ENCODE measurements at regions not wholly inside any gene's neighbourhood (a gene's known extent, or its start where the extent isn't known, plus 50 kb on each side); places are given as distances from the start of the nearest gene placed in this dataset.
"Not testable (repeated sequence)": the region's sequence is repeated elsewhere in the genome, so short reads cannot be mapped to it uniquely, and the experiment has no call there.

DNA sequence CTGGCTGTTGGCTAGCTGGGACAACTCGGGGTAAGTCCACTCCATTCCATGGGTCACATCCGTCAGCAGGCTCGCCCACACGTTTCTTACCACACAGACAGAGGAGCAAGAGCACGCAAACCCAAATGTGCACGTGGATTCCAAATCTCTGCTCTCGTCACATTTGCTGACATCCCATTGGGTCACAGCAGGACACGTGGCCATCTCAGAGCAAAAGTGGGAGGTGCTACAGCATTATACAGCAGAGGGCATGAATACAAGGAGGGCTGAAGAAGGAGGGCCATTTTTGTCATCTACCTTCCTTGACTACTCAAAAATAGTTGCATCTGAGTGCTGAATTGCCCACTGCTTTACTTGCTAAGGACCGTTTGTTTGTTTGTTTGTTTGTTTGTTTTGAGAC, 84.7 kb downstream of the RBBP6 start:
- no peak for TF ChIP-seq JUND (IDR thresholded peaks at IDR 0.05; ENCODE audit: low read depth)
- no peak for DNase-seq (ENCODE audit: low read depth in 1 of 2, low spot score in 1 of 2)
- in situ Hi-C loops (cut with HindIII; ENCODE audit: low pct_unique_long_range_greater_than_20kb, low sequenced_read_pairs), result no loop called here

DNA sequence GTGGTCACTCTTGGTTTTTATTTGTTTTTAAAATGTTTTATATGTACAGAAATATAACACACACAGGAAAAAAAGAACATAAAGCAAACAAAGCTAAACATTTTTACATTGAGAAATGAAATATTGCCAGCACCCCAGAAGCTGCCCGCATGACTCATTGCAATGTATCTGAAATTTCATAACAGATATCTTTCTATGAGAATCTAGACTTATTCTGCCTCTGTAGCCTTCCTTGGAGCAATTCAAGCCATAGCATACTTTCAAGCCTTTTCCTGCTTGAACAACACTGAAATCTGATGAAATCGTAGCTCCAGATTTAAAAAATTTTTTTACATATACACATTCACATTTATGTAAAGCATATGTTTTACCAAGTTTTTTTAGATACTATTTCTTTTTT, 86.9 kb downstream of the RBBP6 start:
- in situ Hi-C loops (cut with HindIII; ENCODE audit: low pct_unique_long_range_greater_than_20kb, low sequenced_read_pairs), result no loop called here
- no peak for TF ChIP-seq JUND (IDR thresholded peaks at IDR 0.05; ENCODE audit: low read depth)
- DNase-seq (ENCODE audit: low read depth in 1 of 2, low spot score in 1 of 2), result no peak

DNA sequence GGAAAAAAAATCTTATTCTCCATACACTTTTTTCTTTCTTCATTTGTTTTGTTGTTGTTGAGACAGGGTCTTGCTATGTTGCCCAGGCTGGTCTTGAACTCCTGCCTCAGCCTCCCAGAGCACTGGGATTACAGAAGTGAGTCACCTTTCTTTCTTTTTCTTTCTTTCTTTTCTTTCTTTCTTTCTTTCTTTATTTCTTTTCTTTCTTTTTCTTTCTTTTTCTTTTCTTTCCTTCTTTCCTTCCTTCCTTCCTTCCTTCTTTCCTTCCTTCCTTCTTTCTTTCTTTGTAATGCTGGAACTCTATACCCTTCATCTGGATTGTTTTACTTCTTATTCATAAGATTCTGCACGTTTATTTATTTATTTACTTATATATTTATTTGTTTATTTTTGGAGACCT, 94.5 kb upstream of the TNRC6A start:
- in situ Hi-C loops (cut with HindIII; ENCODE audit: low pct_unique_long_range_greater_than_20kb, low sequenced_read_pairs), result no loop called here
- no peak for DNase-seq (ENCODE audit: low read depth in 1 of 2, low spot score in 1 of 2)
- no peak for TF ChIP-seq JUND (IDR thresholded peaks at IDR 0.05; ENCODE audit: low read depth)

DNA sequence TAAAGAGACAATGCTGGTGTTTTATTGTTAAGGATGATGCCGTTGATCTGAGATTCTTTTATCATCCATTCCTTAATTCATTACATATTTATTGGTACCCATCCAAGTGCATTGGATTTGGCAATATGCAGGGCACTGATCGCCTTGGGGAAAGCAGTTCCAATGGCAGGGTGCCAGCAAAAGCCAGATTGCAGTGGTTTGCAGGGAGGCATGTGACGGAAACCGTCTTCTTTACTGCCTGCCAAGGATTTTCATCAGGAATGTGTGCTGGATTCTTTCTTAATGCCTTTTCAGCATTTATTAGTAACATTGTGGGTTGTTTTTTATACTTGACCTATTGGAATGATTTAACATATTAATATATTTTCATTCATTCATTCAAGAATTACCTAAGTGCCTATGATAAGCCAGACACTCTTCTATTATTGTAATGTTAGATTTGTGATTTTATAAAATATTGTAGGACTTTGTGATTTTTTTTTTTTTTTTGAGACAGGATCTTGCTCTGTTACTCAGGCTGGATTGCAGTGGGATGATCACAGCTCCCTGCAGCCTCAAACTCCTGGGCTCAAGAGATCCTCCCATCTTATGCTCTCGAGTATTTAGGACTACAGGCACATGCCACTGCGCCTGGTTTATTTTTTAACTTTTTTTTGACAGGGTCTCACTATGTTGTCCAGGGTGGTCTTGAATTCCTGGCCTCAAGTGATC, 93.4 kb upstream of the TNRC6A start:
- DNase-seq (ENCODE audit: low read depth in 1 of 2, low spot score in 1 of 2), result peak in 1 of 2 experiments; percentile 22
- no peak for TF ChIP-seq JUND (IDR thresholded peaks at IDR 0.05; ENCODE audit: low read depth)
- in situ Hi-C loops (cut with HindIII; ENCODE audit: low pct_unique_long_range_greater_than_20kb, low sequenced_read_pairs), result no loop called here

DNA sequence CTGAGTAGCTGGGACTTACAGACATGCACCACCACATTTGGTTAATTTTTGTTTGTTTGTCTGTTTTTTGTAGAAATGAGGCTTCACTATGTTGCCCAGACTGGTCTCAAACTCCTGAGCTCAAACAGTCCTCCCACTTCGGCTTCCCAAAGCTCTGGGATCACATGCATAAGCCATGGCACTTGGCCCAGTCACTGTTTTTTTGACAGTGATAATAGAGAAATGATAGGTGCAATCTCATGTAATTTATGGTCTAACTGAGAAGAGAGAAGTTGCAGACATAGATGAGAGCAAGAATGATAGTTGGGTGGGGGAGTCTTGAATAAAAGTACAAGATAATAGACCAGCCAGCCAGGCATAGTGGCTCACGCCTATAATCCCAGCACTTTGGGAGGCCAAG, 89.7 kb upstream of the TNRC6A start:
- no peak for DNase-seq (ENCODE audit: low read depth in 1 of 2, low spot score in 1 of 2)
- TF ChIP-seq JUND (IDR thresholded peaks at IDR 0.05; ENCODE audit: low read depth), result no peak
- in situ Hi-C loops (cut with HindIII; ENCODE audit: low pct_unique_long_range_greater_than_20kb, low sequenced_read_pairs), result no loop called here

DNA sequence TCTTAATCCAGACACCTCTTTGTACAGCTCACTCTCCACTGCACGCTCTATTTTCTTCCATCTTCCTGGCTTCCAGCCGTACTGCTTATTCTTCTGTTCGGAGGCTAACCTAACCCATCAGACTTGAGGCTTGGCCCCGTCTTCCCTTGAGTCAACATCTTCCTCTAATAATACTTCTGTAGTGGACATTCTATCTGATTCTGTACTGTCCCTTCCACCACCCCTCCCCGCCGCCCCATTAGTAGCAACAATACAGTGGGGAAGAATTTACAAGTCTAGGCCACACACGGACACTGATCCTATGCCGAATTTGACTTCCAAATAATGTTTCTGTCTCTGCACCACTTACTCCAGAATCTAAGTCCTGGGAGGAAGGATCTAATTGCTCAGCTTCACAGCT, 86.0 kb upstream of the TNRC6A start:
- no peak for DNase-seq (ENCODE audit: low read depth in 1 of 2, low spot score in 1 of 2)
- no peak for TF ChIP-seq JUND (IDR thresholded peaks at IDR 0.05; ENCODE audit: low read depth)
- in situ Hi-C loops (cut with HindIII; ENCODE audit: low pct_unique_long_range_greater_than_20kb, low sequenced_read_pairs), result no loop called here

DNA sequence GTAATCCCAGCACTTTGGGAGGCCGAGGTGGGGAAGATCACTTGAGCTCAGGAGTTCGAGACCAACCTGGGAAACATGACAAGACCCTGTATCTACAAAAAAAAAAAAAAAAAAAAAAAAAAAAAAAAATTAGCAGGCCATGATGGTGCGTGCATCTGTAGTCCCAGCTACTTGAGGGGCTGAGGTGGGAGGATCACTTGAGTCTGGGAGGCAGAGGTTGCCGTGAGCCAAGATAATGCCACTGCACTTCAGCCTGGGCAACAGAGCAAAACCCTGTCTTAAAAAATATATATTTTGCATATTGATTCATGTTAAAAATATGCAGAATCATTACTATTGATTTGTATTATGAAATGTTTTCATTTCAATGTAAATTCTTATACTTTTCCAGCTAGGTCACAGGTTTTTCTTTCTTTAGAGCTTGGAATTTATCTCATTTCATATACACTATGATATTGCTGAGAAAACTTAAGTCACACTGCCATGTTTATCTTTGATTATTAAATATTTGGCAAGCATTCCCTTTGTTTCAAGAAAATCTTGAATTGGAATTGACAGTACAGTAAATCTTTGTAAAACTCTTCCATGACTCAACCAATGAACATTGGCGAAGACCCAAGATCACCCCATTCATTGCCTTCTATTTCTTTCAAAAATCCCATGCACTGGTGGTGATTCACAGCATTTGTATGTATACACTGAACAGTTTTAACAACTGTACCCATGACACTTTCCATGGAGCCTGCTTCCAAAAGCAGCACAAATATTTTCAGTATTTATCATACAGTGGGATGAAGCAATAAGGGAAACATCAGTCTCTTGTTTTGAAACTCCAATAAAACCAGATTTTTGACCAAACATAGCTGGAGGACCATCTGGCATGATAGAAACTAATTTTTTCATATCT, 83.5 kb upstream of the TNRC6A start:
- no peak for TF ChIP-seq JUND (IDR thresholded peaks at IDR 0.05; ENCODE audit: low read depth)
- in situ Hi-C loops (cut with HindIII; ENCODE audit: low pct_unique_long_range_greater_than_20kb, low sequenced_read_pairs), result no loop called here
- DNase-seq (ENCODE audit: low read depth in 1 of 2, low spot score in 1 of 2), result peak in 1 of 2 experiments; percentile 18

DNA sequence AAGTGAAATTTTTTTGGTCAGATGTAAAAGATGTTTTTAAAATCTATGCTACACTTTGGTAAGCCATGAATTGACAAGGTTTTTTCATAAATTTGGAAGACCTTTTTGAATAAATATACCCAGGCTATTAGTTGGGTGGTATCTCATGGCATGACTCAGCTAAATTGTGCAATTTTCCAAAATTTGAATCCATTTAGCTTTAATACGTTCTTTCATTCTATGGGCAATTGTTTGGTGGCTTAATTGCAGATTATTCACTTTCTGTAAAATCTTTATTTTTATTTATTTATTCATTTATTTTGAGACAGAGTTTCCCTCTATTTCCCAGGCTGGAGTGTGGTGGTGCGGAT, 82.8 kb upstream of the TNRC6A start:
- in situ Hi-C loops (cut with HindIII; ENCODE audit: low pct_unique_long_range_greater_than_20kb, low sequenced_read_pairs), result no loop called here
- TF ChIP-seq JUND (IDR thresholded peaks at IDR 0.05; ENCODE audit: low read depth), result no peak
- no peak for DNase-seq (ENCODE audit: low read depth in 1 of 2, low spot score in 1 of 2)

DNA sequence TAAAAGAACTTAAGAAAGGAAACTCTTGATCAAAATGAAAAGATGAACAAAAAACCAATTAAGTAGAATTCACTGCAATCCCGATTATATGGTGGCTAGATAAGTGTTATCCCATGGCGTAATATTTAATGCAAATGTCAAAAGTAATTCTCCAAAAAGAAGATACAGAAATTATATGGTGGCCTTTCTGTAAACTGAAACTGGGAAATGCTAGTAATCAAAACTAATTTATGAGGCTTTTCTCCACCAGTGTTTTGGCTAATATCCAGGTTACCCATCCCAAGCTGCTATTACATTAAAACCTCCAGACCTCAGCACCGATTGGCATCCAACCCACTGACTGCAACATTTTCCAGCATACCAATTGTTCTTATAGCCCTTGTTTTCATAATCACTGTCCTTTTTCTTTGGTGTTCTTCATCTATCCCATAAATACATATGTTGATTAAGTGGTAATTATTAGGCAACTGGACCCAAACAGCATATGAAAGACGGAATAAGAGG, 77.2 kb upstream of the TNRC6A start:
- no peak for DNase-seq (ENCODE audit: low read depth in 1 of 2, low spot score in 1 of 2)
- TF ChIP-seq JUND (IDR thresholded peaks at IDR 0.05; ENCODE audit: low read depth), result no peak
- in situ Hi-C loops (cut with HindIII; ENCODE audit: low pct_unique_long_range_greater_than_20kb, low sequenced_read_pairs), result no loop called here

DNA sequence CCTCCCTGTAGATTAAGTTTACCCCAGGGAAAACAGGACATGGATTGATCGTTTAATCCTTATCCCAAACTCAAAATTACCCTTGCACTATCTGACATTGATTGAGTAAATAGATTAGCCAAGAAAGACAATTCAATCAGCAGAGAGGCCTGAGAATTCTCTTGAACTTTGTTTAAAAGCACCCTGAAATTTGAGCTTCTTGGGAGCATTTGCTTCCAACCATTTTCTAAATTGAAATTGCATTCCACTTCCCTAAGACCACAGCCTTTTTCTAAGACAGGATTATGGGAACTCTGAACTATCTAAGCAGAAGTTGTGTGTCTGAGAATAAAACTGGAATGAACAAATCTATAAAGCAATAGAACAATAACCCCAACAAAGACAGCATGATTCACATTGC, 76.6 kb upstream of the TNRC6A start:
- in situ Hi-C loops (cut with HindIII; ENCODE audit: low pct_unique_long_range_greater_than_20kb, low sequenced_read_pairs), result no loop called here

DNA sequence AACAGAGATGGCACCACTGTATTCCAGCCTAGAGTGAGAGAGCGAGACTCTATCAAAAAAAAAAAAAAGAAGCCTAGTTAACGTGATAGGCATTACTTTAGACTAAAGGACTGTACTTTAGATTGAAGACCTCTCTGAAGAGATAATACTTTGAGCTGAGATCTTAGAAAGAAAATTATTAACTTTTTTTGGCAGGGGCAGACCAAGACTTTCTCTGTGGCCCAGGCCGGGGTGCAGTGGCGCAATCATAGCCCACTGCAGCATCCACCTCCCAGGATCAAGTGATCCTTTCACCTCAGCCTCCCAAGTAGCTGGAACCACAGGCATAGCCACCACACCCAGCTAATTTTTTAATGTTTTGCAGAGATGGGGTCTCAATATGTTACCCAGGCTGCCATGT, 75.7 kb upstream of the TNRC6A start:
- in situ Hi-C loops (cut with HindIII; ENCODE audit: low pct_unique_long_range_greater_than_20kb, low sequenced_read_pairs), result no loop called here
- TF ChIP-seq JUND (IDR thresholded peaks at IDR 0.05; ENCODE audit: low read depth), result no peak
- DNase-seq (ENCODE audit: low read depth in 1 of 2, low spot score in 1 of 2), result no peak

More for the DNA sequence above, 76.6 kb upstream of the TNRC6A start:
- TF ChIP-seq JUND (IDR thresholded peaks at IDR 0.05; ENCODE audit: low read depth), result no peak
- peak in 1 of 2 experiments; percentile 37 for DNase-seq (ENCODE audit: low read depth in 1 of 2, low spot score in 1 of 2)

DNA sequence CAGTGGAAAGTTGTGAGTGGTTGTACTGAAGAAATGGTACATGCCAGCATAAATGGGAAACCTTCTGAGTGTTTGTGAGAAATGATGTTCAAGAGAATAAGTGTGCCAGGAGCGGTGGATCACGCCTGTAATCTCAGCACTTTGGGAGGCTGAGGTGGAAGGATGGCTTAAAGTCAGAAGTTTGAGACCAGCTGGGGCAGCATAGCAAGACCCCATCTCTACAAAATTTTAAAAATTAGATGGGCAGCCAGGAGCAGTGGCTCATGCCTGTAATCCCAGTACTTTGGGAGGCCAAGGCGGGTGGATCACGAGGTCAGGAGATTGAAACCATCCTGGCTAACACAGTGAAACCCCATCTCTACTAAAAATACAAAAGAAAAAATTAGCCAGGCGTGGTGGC, 63.5 kb upstream of the TNRC6A start:
- in situ Hi-C loops (cut with HindIII; ENCODE audit: low pct_unique_long_range_greater_than_20kb, low sequenced_read_pairs); DNase-seq (ENCODE audit: low read depth in 1 of 2, low spot score in 1 of 2): not testable (repeated sequence)

DNA sequence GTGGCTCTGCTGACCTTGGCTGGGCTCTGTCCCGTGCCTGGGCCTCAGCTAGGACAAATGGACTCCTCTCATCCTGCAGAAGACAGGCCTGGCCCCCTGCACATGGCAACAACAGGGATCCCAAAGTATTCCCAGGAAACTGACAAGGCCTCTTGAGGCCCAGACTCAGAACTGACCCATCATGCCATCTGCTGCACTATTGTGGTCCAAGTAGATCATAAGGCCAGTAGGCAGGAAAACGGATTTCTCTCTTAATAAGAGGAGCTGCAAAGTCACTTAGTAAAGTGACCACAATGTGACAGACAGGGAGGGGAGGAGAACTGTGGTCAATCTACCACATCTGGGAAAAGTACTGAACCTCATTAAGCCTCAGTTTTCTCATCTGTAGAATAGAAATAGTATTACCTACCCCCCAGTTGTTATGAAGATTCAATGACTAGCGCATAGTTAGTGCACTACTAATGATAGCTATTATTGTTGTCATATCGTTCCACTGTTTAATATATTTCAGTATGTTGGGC, 62.1 kb upstream of the TNRC6A start:
- in situ Hi-C loops (cut with HindIII; ENCODE audit: low pct_unique_long_range_greater_than_20kb, low sequenced_read_pairs), result no loop called here
- no peak for DNase-seq (ENCODE audit: low read depth in 1 of 2, low spot score in 1 of 2)
- TF ChIP-seq JUND (IDR thresholded peaks at IDR 0.05; ENCODE audit: low read depth), result no peak

Measured in T47D (cell line).